GM18873 (cell line): ENCODE measurements at regions not wholly inside any gene's neighbourhood (a gene's known extent, or its start where the extent isn't known, plus 50 kb on each side); places are given as distances from the start of the nearest gene placed in this dataset.

Experiments used
- ATAC-seq: cut with Tn5 transposase; IDR thresholded peaks from one replicate; pipeline ENCODE4 v1.9.1; 2021; ENCODE audit warnings: mild to moderate bottlenecking, moderate library complexity, moderate number of reproducible peaks; ENCODE audit not compliant: unreplicated experiment, low FRiP score

- ATAC-seq, result no peak
Observed at GRCh38 chr15:70262591-70263274, 165.0 kb upstream of the TLE3 start.

DNA sequence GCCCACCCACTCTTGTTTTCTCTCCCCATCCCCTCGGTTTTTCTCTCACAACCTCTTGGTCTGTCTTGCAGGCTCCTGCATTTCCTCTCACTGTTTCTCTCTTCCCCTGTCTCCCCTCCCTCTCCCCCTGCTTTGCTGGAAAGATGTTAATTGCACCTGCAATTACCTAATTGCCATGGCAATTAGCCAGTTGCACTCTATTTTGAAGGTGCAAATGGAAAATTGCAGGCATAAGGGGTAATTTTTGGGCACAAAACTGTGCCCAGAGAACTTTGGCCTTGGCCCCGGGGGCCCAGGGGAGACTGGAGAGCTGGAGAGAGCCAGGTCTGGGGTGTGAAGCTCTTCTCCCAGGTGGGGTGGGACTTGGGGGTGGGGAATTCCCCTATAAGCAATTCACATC, 164.5 kb upstream of the TLE3 start:
- no peak for ATAC-seq

- ATAC-seq, result no peak
Observed at GRCh38 chr15:70261083-70261482, 163.4 kb upstream of the TLE3 start.

DNA sequence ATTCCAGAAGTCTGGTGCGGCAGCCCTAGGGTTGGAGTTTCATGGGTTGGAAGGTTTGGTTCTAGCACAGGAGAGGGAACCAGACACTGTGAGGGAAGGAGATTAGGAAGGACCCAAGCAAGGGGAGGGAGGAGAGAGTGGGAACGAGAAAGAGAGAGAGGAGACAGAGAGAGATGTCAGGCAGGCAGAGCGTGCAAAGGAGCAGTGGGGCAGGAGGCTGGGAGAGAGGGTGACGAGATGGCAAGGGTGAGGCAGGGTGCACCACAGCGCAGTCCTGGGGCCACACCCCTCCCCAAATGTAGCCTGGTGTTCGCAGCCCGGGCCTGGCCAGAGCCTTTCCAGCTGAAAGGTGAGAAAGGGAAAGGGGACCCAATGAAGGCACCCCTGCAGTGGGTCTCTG, 162.9 kb upstream of the TLE3 start:
- ATAC-seq, result no peak

GRCh38 chr15:70259640-70260508, 162.2 kb upstream of the TLE3 start:
- no peak for ATAC-seq

GRCh38 chr15:70259028-70259424, 161.3 kb upstream of the TLE3 start:
- no peak for ATAC-seq

DNA sequence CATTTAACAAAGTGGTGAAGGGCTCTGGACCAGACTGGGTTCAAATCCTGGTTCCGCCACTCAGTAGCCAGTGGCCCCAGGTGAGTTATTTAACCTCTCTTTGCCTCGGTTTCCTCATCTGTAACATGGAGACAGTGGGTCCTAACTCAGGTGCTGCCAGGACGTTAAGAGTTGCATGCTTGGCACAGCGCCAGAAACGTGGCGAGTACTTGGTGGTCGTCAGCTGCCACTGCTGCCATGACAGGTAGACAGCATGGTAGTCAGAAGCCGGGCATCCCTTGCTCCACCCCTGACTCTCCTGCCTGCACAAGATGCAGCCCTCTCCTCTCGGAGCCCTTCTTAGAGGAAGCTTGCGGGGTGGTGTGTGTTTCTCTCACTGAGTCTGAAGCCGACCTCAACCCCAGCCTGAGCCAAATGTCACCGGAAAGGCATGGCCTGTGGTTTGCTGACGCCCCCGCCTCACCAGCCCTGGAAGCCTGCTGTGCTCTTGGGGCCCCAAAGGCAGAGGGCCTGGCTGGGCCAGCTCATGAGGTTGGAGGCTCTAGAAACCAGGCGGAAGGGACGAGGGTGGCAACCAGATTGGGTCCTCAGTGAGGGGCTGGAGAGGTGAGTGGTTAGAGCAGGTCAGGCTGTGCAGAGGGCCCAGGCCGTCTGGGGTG, 160.8 kb upstream of the TLE3 start:
- no peak for ATAC-seq

- no peak for ATAC-seq
Observed at GRCh38 chr15:70257573-70258248, 160.0 kb upstream of the TLE3 start.

DNA sequence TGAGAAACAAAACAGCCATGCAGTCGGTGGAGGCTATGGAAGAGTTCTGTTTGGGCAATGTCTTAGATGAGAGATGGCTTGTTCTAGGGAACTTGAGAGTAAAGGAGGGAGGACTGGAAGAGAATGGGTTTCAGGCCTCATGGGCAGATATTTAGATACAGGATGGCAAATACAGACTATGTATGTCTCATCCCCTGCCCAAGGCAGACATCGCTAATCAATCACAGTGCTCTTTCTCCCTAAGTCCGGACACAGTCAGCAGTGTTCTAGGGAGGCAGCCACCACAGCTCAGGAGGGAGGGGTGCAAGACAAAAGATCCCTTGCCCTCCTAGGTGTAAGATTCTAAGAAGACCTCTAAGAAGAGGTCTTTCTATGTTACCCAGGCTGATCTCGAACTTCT, 159.3 kb upstream of the TLE3 start:
- ATAC-seq, result no peak

- no peak for ATAC-seq
Observed at GRCh38 chr15:70254311-70254869, 156.7 kb upstream of the TLE3 start.

- ATAC-seq, result no peak
Observed at GRCh38 chr15:70253461-70254156, 155.9 kb upstream of the TLE3 start.

GRCh38 chr15:70252951-70253320, 155.2 kb upstream of the TLE3 start:
- no peak for ATAC-seq

DNA sequence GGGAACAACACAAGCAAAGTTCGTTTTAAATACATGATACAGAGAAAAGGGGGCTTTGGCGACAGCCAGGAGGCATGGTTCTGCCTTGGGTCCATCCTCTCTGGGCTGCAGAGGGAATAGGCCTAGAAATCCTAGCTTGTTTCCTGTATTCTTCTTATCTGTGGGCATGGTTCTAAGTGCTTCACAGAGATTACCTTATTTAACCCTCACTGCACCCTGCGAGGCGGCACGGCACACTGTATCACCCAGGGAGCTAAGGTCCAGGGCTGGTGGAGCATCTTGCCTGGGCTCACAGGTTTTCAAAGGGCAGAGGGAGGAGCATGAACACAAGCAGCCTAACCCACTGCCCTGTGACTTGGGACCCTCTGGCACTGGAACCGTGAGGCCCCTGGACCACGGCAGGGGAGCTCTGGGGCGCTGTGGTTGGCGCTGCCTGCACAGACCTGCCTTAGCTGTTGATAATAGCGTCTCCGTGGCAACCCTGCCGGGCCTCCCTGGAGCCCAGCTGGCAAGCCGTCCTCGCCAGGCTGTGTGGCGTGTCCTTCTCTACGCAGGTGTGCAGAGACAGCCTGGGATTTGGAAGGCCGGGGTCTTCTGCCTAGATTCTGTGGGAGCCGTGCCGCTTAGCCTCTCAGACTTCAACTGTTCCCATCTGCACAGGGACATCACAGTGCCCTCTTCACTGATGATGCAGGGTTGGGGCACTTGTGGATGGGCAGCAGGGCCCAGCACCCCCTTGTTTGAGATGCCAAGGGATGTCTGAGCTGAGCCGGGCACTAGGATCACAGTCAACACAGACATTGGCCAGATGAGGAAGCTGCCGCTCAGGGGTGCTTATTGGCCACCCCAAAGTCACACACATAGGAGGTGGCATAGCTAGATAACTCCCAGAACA, 154.6 kb upstream of the TLE3 start:
- no peak for ATAC-seq

DNA sequence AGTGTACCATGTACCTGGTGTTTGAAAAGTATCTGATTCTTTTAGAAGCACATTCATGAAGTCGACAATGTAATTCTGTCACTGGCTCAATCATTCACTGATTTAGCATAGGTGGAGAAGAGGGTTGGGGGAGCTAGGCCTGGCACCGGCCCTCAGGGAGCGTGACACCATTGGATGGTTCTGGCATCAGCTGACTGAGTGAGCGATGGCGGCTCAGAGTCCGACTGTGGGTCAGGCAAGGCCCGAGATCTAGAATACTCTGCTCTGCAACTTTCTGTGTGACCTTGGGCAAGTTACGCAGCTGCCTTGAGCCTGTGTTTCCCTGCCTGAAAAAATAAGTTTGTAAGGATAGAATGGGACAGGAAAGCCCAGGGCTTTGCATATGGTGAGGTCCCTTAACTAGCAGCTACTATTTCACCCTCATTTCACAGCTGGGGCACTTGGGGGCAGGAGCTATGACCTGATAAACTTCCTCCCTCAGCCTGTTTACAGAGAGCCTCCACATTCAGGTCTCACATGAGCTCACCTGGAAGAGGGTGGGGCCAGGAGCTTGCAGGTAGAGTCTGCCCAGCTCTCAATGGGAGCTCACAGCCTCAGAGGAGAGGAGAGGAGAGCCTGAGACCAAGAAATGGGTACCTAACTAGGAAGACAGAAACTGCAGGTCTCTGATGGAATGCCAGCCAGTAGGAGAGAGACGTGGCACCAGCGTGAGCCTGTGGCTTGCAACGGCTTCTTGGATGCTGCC, 153.7 kb upstream of the TLE3 start:
- no peak for ATAC-seq

DNA sequence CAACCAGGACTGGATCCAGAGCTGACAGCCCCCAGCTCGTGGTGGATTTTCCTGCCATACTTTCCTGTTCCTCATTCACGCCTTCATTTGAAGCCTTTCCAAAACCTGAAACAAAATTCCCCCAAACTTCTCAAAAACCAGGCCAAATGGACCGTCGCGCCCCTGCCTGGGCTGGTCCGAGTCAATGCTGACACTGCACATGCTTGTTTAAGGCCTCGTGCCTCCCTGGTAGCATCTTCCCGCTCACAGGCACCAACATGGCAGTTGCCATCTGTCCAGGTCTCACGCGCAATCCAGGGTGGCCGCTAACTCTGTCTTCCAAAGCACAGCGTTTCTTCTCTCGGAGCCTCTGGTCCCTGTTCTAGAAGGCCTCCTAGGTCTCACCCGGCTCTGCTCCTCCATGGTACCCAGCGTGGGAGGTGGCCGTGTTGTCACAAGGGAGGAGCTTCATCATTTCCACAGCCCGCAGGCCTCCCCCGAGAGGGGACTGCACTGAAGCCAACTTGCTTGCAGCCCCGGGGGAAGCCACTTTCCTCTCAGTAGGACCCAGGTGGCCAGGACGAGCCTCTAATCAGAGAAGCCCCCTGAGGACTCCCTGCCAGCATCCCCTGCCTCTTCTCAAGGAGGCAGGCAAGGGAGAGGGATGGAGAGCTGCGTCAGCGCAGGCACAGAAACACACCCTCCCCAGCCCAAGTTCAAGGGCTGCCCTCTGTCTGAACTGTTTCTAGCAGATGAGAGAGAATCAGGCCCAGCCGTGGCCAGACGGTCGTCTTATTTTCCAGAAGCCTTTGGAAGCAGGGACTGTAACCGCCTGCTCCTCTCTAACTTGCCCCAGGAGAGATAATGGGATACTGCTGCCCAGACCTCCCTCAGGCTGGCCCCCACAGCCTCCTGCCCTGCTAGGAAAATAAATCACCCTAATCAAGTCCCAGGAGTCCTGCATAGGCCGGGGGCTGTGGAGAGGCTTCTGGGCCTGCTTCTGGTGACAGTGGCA, 152.8 kb upstream of the TLE3 start:
- no peak for ATAC-seq

GRCh38 chr15:70249616-70250015, 151.9 kb upstream of the TLE3 start:
- ATAC-seq, result no peak
